OCI-LY3 (cell line): ENCODE measurements at regions not wholly inside any gene's neighbourhood (a gene's known extent, or its start where the extent isn't known, plus 50 kb on each side); places are given as distances from the start of the nearest gene placed in this dataset.

Experiments used
- CTCF ChIP-seq: fragments of 200-600, 300-600 bp; sonication (generic); IDR thresholded peaks from 2 replicates; pipeline ENCODE4 v1.5.1; 2014; ENCODE audit warnings: antibody characterized with exemption, low read length, low read depth
- EZH2phosphoT487 ChIP-seq: fragments of 200-600 bp; shearing (Covaris generic); IDR thresholded peaks from 2 replicates; pipeline ENCODE4 v1.6.1; 2018; ENCODE audit warnings: antibody characterized with exemption, mixed run types, low read depth

GRCh38 chr7:81333536-81333935, 414.7 kb upstream of the SEMA3C start:
- TF ChIP-seq CTCF (no peak), EZH2phosphoT487 (no peak)
